ENCODE measurements at regions not wholly inside any gene's neighbourhood (a gene's known extent, or its start where the extent isn't known, plus 50 kb on each side); places are given as distances from the start of the nearest gene placed in this dataset.

GRCh38 chr16:61596655-61597054 is 439.6 kb downstream of the CDH8 start:
- no peak for DNase-seq (ENCODE audit: low read depth)

GRCh38 chr16:61595605-61596004 is 440.6 kb downstream of the CDH8 start:
- no peak for DNase-seq (ENCODE audit: low read depth)

GRCh38 chr16:61590577-61590976 is 445.7 kb downstream of the CDH8 start:
- no peak for DNase-seq (ENCODE audit: low read depth)

GRCh38 chr16:61587526-61587925 is 448.7 kb downstream of the CDH8 start:
- no peak for DNase-seq (ENCODE audit: low read depth)

GRCh38 chr16:61581417-61582046 is 454.7 kb downstream of the CDH8 start:
- DNase-seq (ENCODE audit: low read depth): no peak

GRCh38 chr16:61580579-61580978 is 455.7 kb downstream of the CDH8 start:
- DNase-seq (ENCODE audit: low read depth): no peak

- no peak for DNase-seq (ENCODE audit: low read depth)
Observed at GRCh38 chr16:61579195-61579594, 457.0 kb downstream of the CDH8 start.

- DNase-seq (ENCODE audit: low read depth): no peak
Observed at GRCh38 chr16:61576476-61576875, 459.8 kb downstream of the CDH8 start.

- DNase-seq (ENCODE audit: low read depth): no peak
Observed at GRCh38 chr16:61575617-61576016, 460.6 kb downstream of the CDH8 start.

- DNase-seq (ENCODE audit: low read depth): no peak
Observed at GRCh38 chr16:61569028-61569427, 467.2 kb downstream of the CDH8 start.

GRCh38 chr16:61564716-61565115 is 471.5 kb downstream of the CDH8 start:
- no peak for DNase-seq (ENCODE audit: low read depth)

- DNase-seq (ENCODE audit: low read depth): no peak
Observed at GRCh38 chr16:61555718-61556441, 480.4 kb downstream of the CDH8 start.

- no peak for DNase-seq (ENCODE audit: low read depth)
Observed at GRCh38 chr16:61549327-61549726, 486.9 kb downstream of the CDH8 start.

GRCh38 chr16:61547626-61548025 is 488.6 kb downstream of the CDH8 start:
- no peak for DNase-seq (ENCODE audit: low read depth)

- DNase-seq (ENCODE audit: low read depth): no peak
Observed at GRCh38 chr16:61544165-61544564, 492.1 kb downstream of the CDH8 start.

- DNase-seq (ENCODE audit: low read depth): no peak
Observed at GRCh38 chr16:61540216-61540615, 496.0 kb downstream of the CDH8 start.

GRCh38 chr16:61530697-61531096 is 505.5 kb downstream of the CDH8 start:
- DNase-seq (ENCODE audit: low read depth): no peak

- no peak for DNase-seq (ENCODE audit: low read depth)
Observed at GRCh38 chr16:61500851-61501250, 535.4 kb downstream of the CDH8 start.

GRCh38 chr16:61480250-61480649 is 556.0 kb downstream of the CDH8 start:
- no peak for DNase-seq (ENCODE audit: low read depth)

GRCh38 chr16:61471737-61472136 is 564.5 kb downstream of the CDH8 start:
- no peak for DNase-seq (ENCODE audit: low read depth)

GRCh38 chr16:61471023-61471422 is 565.2 kb downstream of the CDH8 start:
- no peak for DNase-seq (ENCODE audit: low read depth)

GRCh38 chr16:61465285-61465684 is 571.0 kb downstream of the CDH8 start:
- DNase-seq (ENCODE audit: low read depth): no peak

GRCh38 chr16:61460020-61460419 is 576.2 kb downstream of the CDH8 start:
- no peak for DNase-seq (ENCODE audit: low read depth)

- DNase-seq (ENCODE audit: low read depth): no peak
Observed at GRCh38 chr16:61435346-61435745, 600.9 kb downstream of the CDH8 start.
